Suprapubic skin (tissue), 4 donors: ENCODE measurements at regions not wholly inside any gene's neighbourhood (a gene's known extent, or its start where the extent isn't known, plus 50 kb on each side); places are given as distances from the start of the nearest gene placed in this dataset.

Experiments
- CTCF ChIP-seq, 2 donors: fragments of 200-600 bp in 1 of 2; fragments of 450-650 bp in 1 of 2; sonication (generic) in 1 of 2; IDR thresholded peaks; one replicate each; pipeline ENCODE4 v1.5.1; 2016 to 2019; ENCODE audit warnings: antibody characterized with exemption in 2 of 2, mild to moderate bottlenecking in 1 of 2, moderate library complexity in 1 of 2
- EP300 ChIP-seq: sonication (generic); formaldehyde crosslinking; IDR thresholded peaks from one replicate; pipeline ENCODE4 v1.6.1; 2017; ENCODE audit warnings: antibody characterized with exemption
- POLR2A ChIP-seq, 2 donors: fragments of 450-650 bp; IDR thresholded peaks; one replicate each; pipeline ENCODE4 v1.6.1; 2017; ENCODE audit warnings: antibody characterized with exemption in 2 of 2, mild to moderate bottlenecking in 2 of 2, moderate library complexity in 2 of 2
- POLR2AphosphoS5 ChIP-seq, 3 donors: sonication (generic); formaldehyde crosslinking; IDR thresholded peaks; one replicate each; pipeline ENCODE4 v1.6.1; 2017; ENCODE audit warnings: antibody characterized with exemption in 3 of 3

DNA sequence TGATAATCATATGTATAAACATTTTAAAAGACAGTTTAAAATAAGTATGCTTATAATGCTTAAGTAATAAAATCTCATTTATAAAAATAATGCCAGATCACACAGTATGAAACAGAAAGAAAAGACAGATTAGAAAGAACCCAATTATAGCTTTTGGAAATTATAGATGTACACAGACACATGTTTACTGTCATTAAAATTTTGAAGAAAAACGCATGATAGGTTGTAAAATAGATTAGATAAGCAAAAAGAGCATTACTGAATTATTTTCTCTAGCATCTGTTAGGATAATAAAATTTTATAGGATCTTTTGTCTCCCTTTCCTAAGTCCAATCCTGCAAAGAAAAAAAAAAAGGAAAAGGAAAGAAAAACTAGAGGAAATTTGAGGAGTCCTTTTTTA, 1107.3 kb upstream of the LRRN3 start:
- TF ChIP-seq POLR2AphosphoS5 (IDR thresholded peaks at IDR 0.05) (no peak), CTCF (IDR thresholded peaks at IDR 0.05) (no peak), EP300 (no peak), POLR2A (IDR thresholded peaks at IDR 0.05) (no peak)
